Left kidney (tissue), 1 donor: ENCODE measurements at regions not wholly inside any gene's neighbourhood (a gene's known extent, or its start where the extent isn't known, plus 50 kb on each side); places are given as distances from the start of the nearest gene placed in this dataset.
A peak's percentile ranks its signal among the peaks of the same experiment; 100 is the strongest.
"Not testable (repeated sequence)": the region's sequence is repeated elsewhere in the genome, so short reads cannot be mapped to it uniquely, and the experiment has no call there.

Experiments used
- DNase-seq: peaks from one replicate; pipeline ENCODE4 v3.0.0-alpha.2; 2013

GRCh38 chr6:6412700-6413099 lies 92.2 kb upstream of the F13A1 start:
- peak; percentile 46 for DNase-seq

- no peak for DNase-seq
These were observed 94.5 kb upstream of the F13A1 start for GRCh38 chr6:6414931-6415330.

- DNase-seq, result no peak
These were observed 97.0 kb upstream of the F13A1 start for GRCh38 chr6:6417475-6417874.

- no peak for DNase-seq
These were observed 98.0 kb upstream of the F13A1 start for GRCh38 chr6:6418421-6418820.

GRCh38 chr6:6420107-6420506 lies 99.6 kb upstream of the F13A1 start:
- DNase-seq, result no peak

GRCh38 chr6:6434151-6434550 lies 113.7 kb upstream of the F13A1 start:
- no peak for DNase-seq

GRCh38 chr6:6434723-6435122 lies 114.3 kb upstream of the F13A1 start:
- no peak for DNase-seq

- DNase-seq, result no peak
These were observed 115.9 kb upstream of the F13A1 start for GRCh38 chr6:6436366-6436765.

- DNase-seq, result no peak
These were observed 116.5 kb upstream of the F13A1 start for GRCh38 chr6:6436946-6437345.

GRCh38 chr6:6438286-6438685 lies 117.8 kb upstream of the F13A1 start:
- no peak for DNase-seq

GRCh38 chr6:6439778-6440177 lies 119.3 kb upstream of the F13A1 start:
- DNase-seq, result no peak

GRCh38 chr6:6452002-6452401 lies 131.5 kb upstream of the F13A1 start:
- no peak for DNase-seq

- DNase-seq, result no peak
These were observed 132.7 kb upstream of the F13A1 start for GRCh38 chr6:6453186-6453585.

GRCh38 chr6:6455272-6455671 lies 133.2 kb upstream of the LY86 start:
- DNase-seq, result no peak

GRCh38 chr6:6458172-6458571 lies 130.3 kb upstream of the LY86 start:
- DNase-seq, result no peak

GRCh38 chr6:6459963-6460362 lies 128.6 kb upstream of the LY86 start:
- DNase-seq, result not testable (repeated sequence)

GRCh38 chr6:6460416-6460815 lies 128.1 kb upstream of the LY86 start:
- no peak for DNase-seq

GRCh38 chr6:6461138-6461537 lies 127.4 kb upstream of the LY86 start:
- DNase-seq, result no peak

- no peak for DNase-seq
These were observed 121.4 kb upstream of the LY86 start for GRCh38 chr6:6466967-6467761.

- no peak for DNase-seq
These were observed 119.4 kb upstream of the LY86 start for GRCh38 chr6:6469074-6469473.

- no peak for DNase-seq
These were observed 118.4 kb upstream of the LY86 start for GRCh38 chr6:6470123-6470522.

GRCh38 chr6:6471276-6471675 lies 117.2 kb upstream of the LY86 start:
- DNase-seq, result no peak

- peak; percentile 7 for DNase-seq
These were observed 114.2 kb upstream of the LY86 start for GRCh38 chr6:6474170-6474920.

- no peak for DNase-seq
These were observed 108.7 kb upstream of the LY86 start for GRCh38 chr6:6479785-6480184.
